ENCODE measurements at regions not wholly inside any gene's neighbourhood (a gene's known extent, or its start where the extent isn't known, plus 50 kb on each side); places are given as distances from the start of the nearest gene placed in this dataset.

DNA sequence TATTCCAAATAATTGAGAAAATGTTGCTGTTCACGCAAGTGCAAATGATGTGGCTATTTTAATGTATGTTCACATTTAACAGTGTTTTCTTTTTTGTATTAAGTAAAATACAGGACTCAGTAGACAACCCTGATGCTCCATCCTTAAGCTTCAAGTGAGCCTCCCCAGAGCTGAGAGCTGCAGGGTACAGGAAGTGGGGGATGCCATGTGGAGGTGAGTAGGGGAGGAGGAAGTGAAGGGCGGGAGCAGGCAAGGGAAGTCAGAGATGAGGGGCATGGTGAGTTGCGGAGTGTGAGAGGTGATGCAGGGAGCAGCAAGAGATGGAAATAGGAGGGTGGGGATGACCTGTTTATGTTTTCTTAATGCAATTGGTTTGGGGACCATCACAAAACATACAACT is 711.0 kb downstream of the UQCRFS1 start:
- TF ChIP-seq EZH2 (IDR thresholded peaks at IDR 0.05; ENCODE audit: low read depth): no peak
- TF ChIP-seq, protein P1, sequence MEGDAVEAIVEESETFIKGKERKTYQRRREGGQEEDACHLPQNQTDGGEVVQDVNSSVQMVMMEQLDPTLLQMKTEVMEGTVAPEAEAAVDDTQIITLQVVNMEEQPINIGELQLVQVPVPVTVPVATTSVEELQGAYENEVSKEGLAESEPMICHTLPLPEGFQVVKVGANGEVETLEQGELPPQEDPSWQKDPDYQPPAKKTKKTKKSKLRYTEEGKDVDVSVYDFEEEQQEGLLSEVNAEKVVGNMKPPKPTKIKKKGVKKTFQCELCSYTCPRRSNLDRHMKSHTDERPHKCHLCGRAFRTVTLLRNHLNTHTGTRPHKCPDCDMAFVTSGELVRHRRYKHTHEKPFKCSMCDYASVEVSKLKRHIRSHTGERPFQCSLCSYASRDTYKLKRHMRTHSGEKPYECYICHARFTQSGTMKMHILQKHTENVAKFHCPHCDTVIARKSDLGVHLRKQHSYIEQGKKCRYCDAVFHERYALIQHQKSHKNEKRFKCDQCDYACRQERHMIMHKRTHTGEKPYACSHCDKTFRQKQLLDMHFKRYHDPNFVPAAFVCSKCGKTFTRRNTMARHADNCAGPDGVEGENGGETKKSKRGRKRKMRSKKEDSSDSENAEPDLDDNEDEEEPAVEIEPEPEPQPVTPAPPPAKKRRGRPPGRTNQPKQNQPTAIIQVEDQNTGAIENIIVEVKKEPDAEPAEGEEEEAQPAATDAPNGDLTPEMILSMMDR (conservative IDR thresholded peaks at IDR 0.05): no peak

Measured in PC-9 (cell line).